Fibroblast of peridontal ligament (primary cell): ENCODE measurements at regions not wholly inside any gene's neighbourhood (a gene's known extent, or its start where the extent isn't known, plus 50 kb on each side); places are given as distances from the start of the nearest gene placed in this dataset.

Source experiments
- DNase-seq: peaks from one replicate; pipeline ENCODE4 v3.0.0-alpha.2; 2010; ENCODE audit errors: extremely low read depth

GRCh38 chr20:62561948-62562347 lies 80.4 kb upstream of the SLCO4A1 start:
- DNase-seq, result no peak

GRCh38 chr20:62562831-62563230 lies 79.5 kb upstream of the SLCO4A1 start:
- DNase-seq, result no peak

GRCh38 chr20:62563561-62563960 lies 78.7 kb upstream of the SLCO4A1 start:
- no peak for DNase-seq

GRCh38 chr20:62564456-62565245 lies 77.7 kb upstream of the SLCO4A1 start:
- DNase-seq, result no peak

GRCh38 chr20:62566266-62566665 lies 76.0 kb upstream of the SLCO4A1 start:
- DNase-seq, result no peak

- DNase-seq, result no peak
These were observed 75.5 kb upstream of the SLCO4A1 start for GRCh38 chr20:62566771-62567170.

GRCh38 chr20:62567246-62568044 lies 74.9 kb upstream of the SLCO4A1 start:
- DNase-seq, result no peak

- DNase-seq, result no peak
These were observed 74.3 kb upstream of the SLCO4A1 start for GRCh38 chr20:62568045-62568389.

GRCh38 chr20:62569615-62570014 lies 72.7 kb upstream of the SLCO4A1 start:
- no peak for DNase-seq

- no peak for DNase-seq
These were observed 71.9 kb upstream of the SLCO4A1 start for GRCh38 chr20:62570403-62570802.

GRCh38 chr20:62570897-62571668 lies 71.2 kb upstream of the SLCO4A1 start:
- no peak for DNase-seq

- DNase-seq, result no peak
These were observed 70.5 kb upstream of the SLCO4A1 start for GRCh38 chr20:62571669-62572344.

GRCh38 chr20:62572980-62573379 lies 69.3 kb upstream of the SLCO4A1 start:
- DNase-seq, result no peak

GRCh38 chr20:62573817-62574216 lies 68.5 kb upstream of the SLCO4A1 start:
- DNase-seq, result no peak

GRCh38 chr20:62574230-62574993 lies 67.9 kb upstream of the SLCO4A1 start:
- DNase-seq, result no peak

- DNase-seq, result no peak
These were observed 66.2 kb upstream of the SLCO4A1 start for GRCh38 chr20:62575976-62576722.

- no peak for DNase-seq
These were observed 65.4 kb upstream of the SLCO4A1 start for GRCh38 chr20:62576815-62577489.

- DNase-seq, result no peak
These were observed 64.8 kb upstream of the SLCO4A1 start for GRCh38 chr20:62577490-62577836.

- no peak for DNase-seq
These were observed 63.9 kb upstream of the SLCO4A1 start for GRCh38 chr20:62578294-62578897.

GRCh38 chr20:62580052-62580451 lies 62.3 kb upstream of the SLCO4A1 start:
- no peak for DNase-seq
